GM12891 (cell line): ENCODE measurements at regions not wholly inside any gene's neighbourhood (a gene's known extent, or its start where the extent isn't known, plus 50 kb on each side); places are given as distances from the start of the nearest gene placed in this dataset.

Source experiments
- PAX5 ChIP-seq: IDR thresholded peaks from 2 replicates; pipeline ENCODE4 v1.6.1; 2011; ENCODE audit warnings: low read length, moderate library complexity, mild to moderate bottlenecking; ENCODE audit not compliant: insufficient read depth, severe bottlenecking
- POLR2A ChIP-seq: IDR thresholded peaks from 2 replicates; pipeline ENCODE4 v1.6.1; 2011; ENCODE audit warnings: low read depth, low read length, control low read depth
- POLR2AphosphoS5 ChIP-seq: IDR thresholded peaks from 2 replicates; pipeline ENCODE4 v1.6.1; 2011; ENCODE audit warnings: low read depth, low read length, control low read depth
- SPI1 ChIP-seq: IDR thresholded peaks from 2 replicates; pipeline ENCODE4 v1.6.1; 2011; ENCODE audit warnings: low read depth, low read length, control low read depth

GRCh38 chr9:79335987-79336386 lies 235.8 kb upstream of the TLE4 start:
- TF ChIP-seq PAX5 (no peak), POLR2A (no peak), POLR2AphosphoS5 (no peak), SPI1 (no peak)
